NCI-H2081 (cell line): ENCODE measurements at regions not wholly inside any gene's neighbourhood (a gene's known extent, or its start where the extent isn't known, plus 50 kb on each side); places are given as distances from the start of the nearest gene placed in this dataset.
A peak's percentile ranks its signal among the peaks of the same experiment; 100 is the strongest.

ENCODE experiments used
- DNase-seq, 2 experiments: peaks; one replicate each; lab custom pipeline; 2025; lab: John Stamatoyannopoulos, UW

DNA sequence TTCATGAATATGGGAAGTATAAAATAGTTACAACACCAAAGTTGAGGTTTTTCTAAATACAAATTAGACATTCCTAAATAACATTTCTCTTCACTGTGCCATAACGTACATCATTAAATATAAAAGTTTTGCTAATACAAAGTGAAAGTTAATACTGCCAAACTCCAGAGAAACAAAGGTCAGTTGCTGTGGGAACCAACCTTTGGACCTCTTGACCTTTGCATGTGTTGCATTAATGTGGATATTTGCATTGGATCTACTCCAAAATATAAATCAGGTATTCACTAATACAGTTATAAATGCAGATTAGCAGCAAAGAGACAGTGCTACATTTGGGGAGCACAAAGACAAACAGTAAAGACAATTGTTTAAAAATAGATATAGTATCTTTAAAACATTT is 366.0 kb upstream of the USP15 start:
- no peak for DNase-seq

DNA sequence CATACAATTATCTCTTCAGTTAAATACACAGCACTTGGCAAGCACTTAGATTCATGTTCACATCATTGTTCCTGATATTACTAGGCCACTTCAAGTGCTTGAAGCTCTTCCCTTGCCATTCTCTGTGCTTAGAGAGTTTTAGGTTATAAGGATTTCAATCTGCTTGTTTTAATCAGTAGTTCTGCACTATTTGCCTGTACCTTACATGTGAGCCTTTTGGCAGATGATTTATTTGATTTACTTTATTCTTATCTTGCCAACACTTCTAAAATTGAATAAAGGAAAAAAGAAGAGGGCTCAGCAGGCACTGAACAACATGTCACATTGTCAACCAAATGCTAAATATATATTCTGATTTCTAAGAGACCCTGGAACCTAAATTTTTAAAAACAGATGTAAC is 363.8 kb upstream of the USP15 start:
- peak in 1 of 2 experiments; percentile 55 for DNase-seq

DNA sequence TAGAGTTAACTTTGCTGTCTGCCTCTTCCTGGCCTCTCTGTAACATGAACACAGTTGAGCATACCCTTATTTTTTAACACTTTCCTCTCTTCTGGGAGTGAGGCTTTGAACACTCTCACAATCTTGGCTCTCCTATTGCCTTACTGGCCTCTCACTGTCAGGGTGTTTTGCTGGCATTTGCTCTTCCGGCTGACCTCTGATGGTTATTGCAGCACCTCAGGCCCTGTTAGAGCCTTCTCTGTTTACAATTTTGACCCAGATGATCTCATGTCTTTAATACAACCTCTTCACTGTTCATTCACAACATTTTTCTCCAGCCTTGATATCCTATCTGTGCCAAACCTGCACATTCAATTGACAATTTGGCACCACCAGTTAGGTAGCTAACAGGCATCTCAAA is 357.8 kb upstream of the USP15 start:
- no peak for DNase-seq

- DNase-seq: no peak
These were observed 349.1 kb upstream of the USP15 start for GRCh38 chr12:61911113-61911512.

DNA sequence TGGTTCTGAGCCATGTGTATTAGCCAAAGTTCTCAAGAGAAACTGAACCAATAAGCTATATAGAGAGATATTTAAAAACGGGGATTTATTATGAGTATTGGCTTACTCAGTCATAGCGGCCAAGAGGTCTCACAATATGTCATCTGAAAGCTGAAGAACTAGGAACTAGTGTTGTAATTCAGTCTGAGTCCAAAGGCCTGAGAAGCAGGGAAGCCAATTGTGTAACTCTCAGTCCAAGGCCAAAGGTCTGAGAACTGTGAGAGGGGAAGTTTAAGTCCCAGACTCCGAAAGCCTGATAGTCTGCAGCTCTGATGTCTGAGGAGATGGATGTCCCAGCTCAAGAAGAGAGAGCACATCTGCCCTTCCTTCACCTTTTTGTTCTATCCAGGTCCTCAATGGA is 344.8 kb upstream of the USP15 start:
- no peak for DNase-seq

DNA sequence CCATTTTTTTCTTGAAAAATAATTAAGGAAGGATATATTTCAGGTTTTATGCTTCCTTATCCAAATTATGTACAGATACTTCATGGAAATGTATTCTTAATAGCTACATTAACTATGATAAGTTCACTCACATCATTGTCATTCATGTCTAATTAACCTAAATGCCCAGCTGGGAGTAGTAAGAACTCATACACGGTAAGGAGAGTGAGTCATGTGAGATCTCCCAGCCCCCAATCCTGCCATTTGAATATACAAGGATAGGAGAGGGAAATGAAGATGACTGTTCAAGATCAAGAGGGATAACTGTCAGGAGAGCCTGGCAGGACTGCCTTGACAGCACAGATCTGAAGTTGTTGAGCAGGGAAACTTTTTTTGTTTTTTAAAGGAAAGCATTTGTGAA is 343.4 kb upstream of the USP15 start:
- no peak for DNase-seq

DNA sequence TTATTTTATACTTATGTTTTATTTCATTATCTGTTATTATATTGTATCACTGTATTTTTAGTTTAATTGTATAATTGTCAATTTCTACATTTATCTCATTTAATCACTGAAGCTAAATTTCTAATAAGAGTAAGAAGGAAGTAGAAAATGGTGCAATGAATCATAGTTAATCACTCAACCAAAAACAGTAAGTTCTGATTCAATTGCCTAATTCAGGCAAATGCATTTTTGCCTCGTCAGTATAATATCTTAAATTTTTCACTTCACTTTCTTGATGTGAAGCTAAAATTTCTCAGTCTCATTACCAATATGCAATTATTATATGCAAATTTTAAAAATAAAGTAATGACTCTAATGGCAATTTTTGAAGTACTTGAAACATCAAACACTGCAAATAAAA is 340.5 kb upstream of the USP15 start:
- DNase-seq: no peak

- no peak for DNase-seq
These were observed 340.0 kb upstream of the USP15 start for GRCh38 chr12:61920230-61920629.

GRCh38 chr12:61923152-61923551 is 337.1 kb upstream of the USP15 start:
- no peak for DNase-seq

DNA sequence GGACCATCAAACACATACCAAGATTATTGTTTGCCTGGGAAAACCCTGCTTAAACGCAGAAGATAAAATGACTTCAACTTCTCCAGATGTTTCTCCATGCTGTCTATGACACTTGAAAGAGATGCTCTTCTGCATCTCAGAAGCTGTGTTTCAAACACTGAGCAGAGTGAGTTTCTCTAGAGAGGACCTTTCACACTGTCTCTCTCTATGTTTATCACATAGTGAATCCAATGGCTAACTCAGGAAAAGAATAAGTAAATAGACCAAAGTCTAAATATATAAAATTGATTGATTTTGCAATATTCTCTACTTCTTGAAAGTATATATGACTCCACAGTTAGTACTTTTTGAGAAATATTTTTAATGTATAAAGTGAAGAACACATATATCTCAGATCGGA is 325.6 kb upstream of the USP15 start:
- no peak for DNase-seq

DNA sequence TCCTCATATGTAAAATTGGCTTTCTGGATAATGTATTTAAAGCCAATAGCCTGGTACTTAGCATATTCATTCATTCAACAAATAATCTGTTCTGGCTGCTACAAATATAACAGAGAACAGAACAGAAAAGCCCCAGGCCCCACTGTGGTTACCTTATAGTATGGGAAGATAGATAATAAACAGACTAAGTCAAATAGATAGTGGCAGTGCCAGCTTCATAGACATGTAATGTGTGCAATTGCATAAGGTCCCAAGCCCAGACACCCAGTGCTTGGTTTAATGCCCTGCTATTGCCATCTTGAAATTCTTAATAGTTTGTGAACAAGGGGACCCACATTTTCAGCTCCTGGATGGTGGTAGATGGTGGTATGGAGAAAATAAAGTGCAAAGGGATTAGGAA is 320.2 kb upstream of the USP15 start:
- no peak for DNase-seq

- no peak for DNase-seq
These were observed 303.7 kb upstream of the USP15 start for GRCh38 chr12:61956545-61956944.

DNA sequence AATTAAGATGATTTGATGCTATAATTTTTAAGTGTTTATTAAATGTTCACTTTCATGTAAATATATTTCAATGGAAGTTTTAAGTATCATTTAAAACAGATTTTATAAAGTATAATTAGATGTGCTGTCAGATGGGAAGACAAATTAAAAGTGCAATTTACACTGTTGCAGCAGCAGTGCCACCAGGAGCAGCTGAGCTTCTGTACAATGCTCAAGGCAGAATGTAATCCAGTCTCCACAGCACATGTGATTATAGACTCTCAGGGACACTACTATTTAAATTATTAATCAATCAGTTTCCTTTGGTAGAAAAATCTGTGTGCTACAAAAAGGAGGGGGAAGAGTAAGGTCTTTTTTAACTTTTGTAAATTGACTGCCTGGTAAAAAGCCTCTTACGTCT is 285.7 kb upstream of the USP15 start:
- peak in 1 of 2 experiments; percentile 15 for DNase-seq

DNA sequence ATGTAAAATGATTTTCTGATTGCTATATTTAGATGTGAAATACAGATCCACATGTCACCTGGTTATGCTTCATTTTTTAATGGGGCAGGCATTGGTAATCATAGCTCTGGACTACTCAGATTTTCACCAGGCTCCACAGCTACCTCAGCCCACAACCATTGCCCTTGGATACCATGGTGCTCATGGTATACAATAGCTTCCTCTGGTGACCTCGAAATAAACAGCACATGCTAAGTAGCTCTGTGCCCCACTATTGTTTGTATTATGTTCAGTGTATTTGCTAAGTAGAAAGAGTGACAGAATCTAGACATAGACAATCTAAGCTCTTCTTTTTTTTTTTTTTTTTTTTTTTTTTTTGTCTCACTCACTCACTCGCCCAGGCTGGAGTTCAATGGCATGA is 274.4 kb upstream of the USP15 start:
- no peak for DNase-seq

GRCh38 chr12:61987173-61987572 is 273.0 kb upstream of the USP15 start:
- no peak for DNase-seq

- no peak for DNase-seq
These were observed 268.5 kb upstream of the USP15 start for GRCh38 chr12:61991661-61992060.

GRCh38 chr12:61993734-61994345 is 266.4 kb upstream of the USP15 start:
- peak; percentile 32 to 51 for DNase-seq

- DNase-seq: no peak
These were observed 263.5 kb upstream of the USP15 start for GRCh38 chr12:61996717-61997116.

DNA sequence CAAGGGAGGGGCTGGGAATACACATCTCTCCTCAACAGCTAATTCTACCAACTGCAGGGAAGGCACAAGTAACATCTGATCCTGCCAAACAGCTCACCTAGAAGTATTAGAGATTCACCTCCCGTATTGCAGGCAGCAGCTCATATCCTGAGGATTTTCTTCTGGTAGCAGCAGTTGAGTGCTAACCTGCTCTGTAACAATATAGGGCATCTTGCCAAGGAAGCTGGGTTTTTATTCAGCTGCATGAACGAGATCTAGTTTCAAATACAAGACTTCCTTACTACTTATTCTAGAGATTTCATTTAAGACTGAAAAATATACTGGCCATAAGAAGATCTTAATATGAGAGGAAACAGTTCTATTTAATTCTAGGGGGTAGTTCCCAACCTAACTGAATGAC is 261.4 kb upstream of the USP15 start:
- no peak for DNase-seq

DNA sequence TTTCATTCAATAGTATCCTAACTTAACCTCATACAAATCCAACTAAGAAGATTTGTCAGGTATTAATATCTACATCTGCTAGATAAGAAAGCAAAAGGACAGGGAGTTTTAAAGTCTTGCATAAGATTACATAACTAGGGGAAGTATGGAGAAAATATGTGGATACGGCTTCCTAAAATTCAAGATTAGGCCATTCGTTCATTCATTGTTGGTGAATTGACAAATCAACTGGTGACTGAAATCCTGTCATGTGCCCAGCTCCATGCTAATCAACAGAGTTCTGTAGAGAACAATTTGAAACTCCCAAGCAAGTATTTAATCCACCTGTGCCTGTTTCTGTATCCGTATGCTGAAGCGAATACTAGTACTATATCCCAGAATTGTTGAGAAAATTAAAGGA is 260.9 kb upstream of the USP15 start:
- no peak for DNase-seq

- no peak for DNase-seq
These were observed 258.8 kb upstream of the USP15 start for GRCh38 chr12:62001424-62001823.

GRCh38 chr12:62003226-62003625 is 257.0 kb upstream of the USP15 start:
- DNase-seq: no peak

DNA sequence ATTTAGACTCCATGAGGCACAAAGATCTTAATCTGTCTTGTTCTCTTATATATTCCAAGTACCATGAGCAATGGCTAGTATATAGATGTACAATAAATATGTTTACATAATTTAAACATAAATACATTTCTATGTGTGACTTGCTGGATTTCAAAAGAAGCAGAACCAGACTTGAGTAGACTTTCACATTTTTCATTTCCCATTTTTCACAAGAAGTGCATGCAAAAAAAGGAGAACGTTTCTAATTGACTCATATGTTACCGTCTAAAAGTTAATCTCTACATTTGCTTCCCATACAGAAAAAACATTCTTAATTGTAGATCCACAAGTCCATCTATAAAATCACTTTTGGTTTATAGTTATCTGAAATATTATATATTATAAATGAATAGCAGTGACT is 256.5 kb upstream of the USP15 start:
- DNase-seq: no peak

DNA sequence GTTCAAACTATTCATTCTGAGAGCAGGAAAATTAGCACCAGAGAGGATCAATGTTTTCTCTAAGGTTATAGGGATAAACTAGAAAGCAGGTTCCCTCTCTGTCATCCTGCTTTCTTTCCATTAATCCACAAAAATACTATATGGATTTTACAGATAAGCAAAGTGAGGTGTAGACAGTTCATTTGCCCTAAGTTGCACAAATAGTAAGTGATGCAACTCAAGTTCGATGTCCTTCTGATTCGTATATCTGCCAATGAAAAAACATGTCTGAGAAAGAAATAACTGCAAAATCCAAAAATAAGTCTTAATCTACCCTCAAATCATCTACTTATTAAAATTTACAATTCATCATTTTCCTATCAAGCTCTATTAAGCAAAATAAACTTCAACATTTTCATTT is 254.6 kb upstream of the USP15 start:
- DNase-seq: no peak
